ENCODE measurements at regions not wholly inside any gene's neighbourhood (a gene's known extent, or its start where the extent isn't known, plus 50 kb on each side); places are given as distances from the start of the nearest gene placed in this dataset.
"Not testable (repeated sequence)": the region's sequence is repeated elsewhere in the genome, so short reads cannot be mapped to it uniquely, and the experiment has no call there.

DNA sequence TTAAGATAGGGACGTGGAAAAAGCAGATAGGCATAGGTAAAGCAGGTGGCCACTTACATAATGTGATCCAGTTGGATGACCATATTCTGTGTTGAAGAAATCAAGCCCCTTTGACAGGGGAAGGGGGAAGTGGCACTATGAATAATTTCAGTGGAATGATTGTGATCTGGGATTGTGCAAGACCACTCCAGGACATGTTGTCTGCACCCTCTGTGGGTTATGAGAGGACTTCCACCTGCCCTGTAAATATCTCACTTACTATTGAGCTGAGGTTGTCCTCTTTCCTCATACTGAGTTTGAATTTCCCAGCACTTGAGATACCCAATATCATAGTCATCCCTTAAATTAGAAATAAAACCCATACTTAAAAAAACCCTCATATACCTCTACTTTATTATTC is 220.7 kb downstream of the IRS1 start:
- no peak for DNase-seq (ENCODE audit: low read depth)

DNA sequence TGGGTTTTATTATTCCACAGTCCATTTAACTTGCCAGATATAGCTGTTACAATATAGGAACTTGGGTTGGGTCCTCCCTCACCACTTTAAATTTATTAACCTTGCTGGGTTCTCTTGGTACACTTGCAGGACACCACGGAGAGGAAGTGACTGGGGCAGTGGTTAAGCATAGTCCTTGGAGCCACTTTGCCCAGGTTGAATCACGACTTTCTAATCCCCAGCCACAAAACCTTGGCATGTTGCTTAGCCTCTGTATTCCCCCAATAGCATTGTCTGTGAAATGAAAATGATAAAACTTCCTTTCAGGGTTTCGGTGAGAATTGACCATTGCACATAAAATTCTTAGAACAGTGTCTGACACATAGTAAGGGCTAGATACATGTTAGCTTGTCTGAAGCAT is 221.2 kb downstream of the IRS1 start:
- DNase-seq (ENCODE audit: low read depth), result no peak

DNA sequence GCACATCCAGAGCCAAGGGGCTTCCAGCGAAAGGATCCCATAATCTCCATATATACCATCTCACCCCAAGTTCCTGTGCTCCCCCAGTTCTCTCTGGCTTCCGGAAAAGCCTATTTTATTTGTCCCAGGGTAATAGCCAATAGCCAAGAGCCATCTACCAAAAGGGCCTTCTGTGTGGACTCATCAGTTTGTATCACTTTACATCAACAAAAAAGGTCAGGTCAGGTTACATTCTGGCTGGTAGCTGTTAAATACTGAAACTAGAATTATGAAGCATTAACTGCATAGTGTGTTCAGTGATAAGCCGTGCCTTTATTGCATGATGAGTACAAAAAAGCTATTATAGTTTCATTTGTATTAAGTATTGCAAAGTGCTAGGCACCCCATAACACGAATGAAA is 223.7 kb downstream of the IRS1 start:
- DNase-seq (ENCODE audit: low read depth), result no peak

DNA sequence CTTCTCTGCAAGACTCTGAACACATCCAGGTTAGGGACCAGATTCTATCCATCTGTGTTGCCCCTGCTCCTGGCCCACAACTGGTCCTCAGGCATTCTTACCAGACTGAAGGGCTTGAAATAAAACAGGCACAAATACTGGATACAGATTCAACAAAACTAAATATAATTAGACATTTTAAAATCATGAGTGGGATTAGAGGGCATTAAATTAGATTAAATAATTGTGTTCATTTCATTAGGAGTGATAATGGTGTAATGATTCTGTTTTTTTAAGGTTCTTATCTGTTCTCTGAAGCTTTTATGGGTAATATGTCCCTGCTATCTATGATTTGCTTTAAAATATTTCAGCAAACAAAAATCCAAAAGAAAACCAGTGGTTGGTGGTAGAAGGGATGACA is 226.5 kb downstream of the IRS1 start:
- no peak for DNase-seq (ENCODE audit: low read depth)

DNA sequence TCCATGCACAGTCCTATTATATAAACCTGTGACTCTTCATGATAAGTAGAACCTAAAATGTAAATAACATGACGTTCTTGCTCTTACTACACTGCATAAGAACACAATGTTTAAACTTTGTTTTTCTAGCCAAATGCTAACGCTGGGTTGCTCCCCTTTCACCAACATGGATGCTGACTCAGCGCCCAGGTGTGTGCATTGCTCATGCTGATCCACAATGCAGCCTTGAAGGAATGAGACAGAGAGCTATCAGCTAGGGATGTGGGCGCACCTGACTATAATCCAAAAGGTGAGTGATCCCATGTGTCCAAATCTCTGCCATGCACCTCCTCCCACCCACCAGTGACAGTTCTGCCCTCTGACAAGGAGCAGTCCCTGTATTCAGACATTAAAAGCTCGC is 235.0 kb downstream of the IRS1 start:
- no peak for DNase-seq (ENCODE audit: low read depth)

DNA sequence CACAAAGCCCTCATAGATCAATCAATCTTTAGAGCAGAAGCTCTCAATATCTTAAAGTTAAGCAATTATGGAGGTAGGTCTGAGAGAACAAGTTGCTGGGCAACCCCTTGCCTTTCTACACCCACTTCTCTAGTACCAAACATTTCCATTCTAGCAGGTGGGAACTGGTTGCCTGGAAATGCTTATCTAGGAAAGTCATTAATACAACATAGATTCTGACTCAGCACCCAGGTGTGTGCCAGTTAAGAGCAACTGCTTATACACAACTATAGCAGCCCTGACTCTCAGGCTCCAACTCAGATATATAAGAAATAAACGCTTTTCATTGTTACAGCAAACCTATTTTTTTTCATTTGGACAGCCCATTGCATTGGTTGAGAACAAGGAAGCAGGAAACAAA is 237.7 kb downstream of the IRS1 start:
- no peak for DNase-seq (ENCODE audit: low read depth)

DNA sequence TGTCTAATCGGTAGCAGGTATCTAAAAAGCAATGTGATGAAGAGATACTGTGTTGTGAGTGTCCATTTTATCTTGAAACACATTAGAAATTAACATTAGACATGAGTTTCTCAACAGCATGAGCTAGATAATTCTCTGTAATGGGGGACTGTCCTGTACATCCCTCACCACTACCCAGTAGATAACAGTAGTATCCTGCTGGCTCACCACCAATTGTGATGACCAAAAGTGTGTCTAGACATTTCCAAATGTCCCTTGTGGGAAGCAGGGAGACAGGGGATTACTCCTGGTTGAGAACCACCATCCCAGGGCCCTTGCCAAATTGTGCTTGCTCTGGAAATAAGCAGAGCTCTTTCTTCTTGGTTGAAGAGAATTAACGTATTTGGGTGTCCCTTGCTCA is 239.3 kb downstream of the IRS1 start:
- DNase-seq (ENCODE audit: low read depth), result no peak

DNA sequence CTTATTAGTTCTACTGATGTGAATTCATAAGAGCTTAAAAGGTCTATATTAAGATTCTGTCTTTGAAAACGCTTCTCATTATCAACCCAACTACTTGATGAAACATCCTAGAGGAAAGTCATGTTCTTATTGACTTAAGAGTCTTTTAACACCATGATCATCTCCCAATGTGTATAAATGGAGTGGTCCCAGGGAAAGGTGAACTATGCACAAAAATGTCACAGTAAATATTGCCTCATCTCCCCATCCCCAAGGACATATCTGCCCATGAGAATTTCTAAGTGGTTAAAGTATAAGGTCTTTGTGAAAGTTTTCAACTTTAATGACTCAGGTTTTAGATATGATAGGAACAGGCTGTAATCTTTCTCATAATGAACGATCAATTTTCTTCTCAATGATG is 240.1 kb downstream of the IRS1 start:
- DNase-seq (ENCODE audit: low read depth), result no peak

DNA sequence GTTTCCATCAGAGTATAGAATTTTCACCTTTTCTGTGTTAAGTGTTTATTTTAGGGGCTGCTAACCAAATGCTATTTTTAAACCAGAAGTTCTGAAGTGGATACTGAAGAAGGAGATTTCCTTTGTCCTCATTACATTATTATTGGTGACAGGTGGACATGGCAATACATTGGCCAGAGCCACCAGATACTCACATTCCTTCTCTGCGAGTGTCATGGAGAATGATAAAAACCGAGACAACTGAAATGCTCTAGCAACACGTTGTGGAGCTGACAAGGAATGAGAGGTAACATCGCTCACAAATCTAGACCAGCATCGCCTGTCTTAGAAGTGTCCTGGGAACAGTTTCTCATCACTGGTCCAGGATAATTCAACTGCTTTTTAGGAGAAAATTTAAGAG is 241.2 kb downstream of the IRS1 start:
- no peak for DNase-seq (ENCODE audit: low read depth)

DNA sequence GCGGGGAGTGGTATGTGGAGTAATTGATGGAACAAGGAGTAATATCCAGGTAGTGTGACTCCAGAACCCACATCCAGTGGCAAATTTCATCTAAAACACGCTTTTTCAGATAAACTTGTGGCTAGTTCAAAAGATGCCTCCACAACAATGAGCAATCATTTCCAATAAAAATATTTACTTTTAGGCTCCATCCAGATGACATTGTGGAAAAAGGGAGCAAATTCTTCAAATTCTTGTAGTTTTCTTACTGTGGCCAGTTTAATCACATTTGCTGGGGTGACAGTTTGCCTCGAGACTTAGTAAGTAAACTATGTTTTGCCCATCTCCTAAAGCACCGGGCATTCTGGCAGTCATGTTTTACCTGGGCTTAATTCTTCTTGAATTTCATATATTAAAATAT is 243.6 kb downstream of the IRS1 start:
- no peak for DNase-seq (ENCODE audit: low read depth)

DNA sequence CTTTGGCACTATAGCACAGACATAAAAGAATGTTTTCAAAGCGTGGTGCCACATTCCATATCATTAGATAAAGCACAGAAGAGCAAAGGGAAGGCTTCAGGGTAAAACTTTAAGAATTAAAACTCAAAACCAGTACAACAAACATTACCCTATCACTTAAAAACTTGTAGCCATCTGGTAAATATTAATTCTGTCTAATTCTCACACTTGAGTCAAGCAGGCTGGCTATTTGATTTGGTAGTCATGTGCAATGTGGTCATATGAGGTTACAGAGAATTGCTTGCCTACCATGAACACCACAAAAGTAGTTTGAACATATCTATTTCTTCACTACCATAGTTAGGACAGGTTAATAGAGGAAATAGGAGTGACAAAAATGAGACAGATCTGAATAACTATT is 244.9 kb downstream of the IRS1 start:
- DNase-seq (ENCODE audit: low read depth), result no peak

DNA sequence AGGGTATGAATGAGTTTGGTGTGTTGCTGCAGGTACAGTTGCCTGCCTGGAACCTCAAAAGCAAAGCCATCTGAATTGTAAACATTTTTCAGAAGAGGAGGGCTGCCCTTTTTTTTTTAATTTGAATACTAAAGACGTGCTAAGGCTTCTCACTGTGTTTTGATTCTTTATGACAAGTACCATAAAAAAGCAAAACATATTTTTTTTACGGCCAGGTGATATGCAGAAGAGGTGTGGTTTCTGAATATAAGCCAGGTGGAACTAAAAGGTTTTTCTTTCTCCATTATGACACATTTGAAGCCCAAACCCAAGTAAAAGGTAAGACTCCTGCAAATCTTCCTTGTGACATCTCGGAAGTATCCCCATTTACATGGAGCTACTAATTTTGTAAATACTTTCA is 246.3 kb downstream of the IRS1 start:
- no peak for DNase-seq (ENCODE audit: low read depth)

DNA sequence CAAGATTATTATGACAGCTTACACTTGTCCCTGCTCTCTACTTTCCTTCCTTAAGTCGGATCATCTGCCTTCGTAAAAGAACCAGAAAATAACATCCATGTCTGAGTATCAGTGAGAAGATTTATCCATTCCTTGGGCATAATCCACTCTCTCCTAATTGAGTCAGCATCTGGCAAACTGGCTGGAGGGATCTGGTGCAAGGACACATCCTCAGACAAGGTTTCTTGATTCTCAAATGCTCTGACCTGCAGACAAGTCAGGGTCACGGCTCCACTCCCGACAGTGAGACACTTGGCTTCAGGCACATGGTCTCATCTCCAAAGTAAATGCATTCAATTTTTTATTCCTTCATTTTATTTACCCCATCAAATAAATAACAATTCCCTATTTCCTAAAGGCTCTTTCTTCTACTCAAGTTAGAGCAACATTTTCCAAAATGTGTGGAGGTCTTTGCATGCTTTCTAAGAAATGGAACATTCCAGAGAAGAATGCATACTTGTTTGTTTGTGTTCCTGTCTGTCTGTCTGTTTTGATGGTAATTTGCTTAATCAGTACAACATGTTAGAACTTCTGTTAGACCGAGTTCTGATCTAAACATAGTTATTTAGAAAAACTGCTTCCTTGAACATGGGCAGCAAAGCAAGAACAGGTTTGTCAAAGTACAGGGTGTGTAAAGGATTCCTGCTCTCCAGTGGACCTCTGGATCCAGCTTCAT is 246.9 kb downstream of the IRS1 start:
- no peak for DNase-seq (ENCODE audit: low read depth)

DNA sequence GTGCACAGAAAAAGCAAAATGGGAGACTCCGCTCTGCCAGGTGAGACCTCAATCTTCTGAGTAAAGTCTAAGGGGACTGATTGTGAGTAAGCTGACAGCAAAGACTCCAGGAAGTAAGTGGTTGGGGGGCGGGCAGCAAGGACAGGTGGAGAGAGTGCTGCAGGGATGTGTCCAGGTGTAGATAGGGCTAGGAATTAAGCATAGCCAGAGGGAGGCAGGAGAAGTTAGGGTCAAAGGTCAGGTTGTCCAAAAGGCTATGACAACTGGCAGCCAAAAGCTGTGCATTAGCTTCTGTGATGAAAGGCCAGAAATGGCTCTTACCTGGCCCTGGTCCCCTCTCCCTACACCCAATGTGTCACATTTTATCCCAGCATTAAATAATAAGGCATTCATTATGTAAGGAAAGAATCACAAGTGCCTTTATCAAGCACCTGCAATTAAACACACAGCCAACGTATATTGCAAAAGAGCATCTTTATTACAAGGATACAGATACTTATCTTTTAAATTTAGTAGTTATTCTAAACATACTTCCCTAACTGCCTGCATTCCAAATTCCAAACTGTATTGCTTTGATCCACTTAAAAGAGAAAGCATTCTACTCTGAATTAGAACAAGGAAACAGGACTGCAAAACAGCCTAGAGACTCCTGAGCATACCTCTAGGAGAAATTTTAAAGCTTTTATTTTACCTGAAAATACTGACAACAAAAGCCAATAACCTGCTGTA is 247.9 kb downstream of the IRS1 start:
- no peak for DNase-seq (ENCODE audit: low read depth)

DNA sequence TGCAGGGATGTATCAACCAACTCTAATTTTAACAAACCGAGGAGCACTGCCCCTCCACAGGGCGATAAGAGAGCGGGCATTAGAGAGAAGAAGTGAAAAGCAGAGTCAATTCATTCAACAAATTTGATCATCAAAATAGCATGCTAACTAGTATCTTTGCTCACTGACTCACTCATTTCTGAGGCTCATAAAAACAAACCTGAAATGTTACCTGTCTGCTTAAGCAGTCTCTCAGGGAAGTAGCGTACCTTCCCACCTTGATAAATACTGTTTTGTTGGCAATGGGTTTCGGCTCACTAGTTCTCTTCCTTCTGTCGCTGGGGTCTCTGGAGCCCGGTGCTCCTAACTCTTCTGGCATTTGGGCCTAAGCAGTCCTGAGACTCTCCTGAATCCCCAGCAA is 248.8 kb downstream of the IRS1 start:
- DNase-seq (ENCODE audit: low read depth), result no peak

DNA sequence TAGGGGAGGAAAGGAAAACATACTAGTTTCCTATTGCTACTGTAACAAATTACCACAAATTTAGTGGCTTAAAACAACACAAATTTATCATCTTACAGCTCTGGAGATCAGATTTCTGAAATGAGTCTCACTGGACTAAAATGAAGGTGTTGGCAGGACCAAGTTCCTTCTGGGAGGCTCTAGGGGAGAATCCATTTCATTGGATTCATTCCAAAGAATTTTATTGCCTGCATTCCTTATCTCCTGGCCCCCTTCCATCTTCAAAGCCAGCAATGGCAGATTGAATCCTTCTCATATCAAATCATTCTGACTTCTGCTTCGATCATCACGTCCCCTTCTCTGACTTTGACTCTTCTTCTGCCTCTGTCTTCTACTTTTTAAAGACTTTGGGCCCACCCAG is 250.9 kb downstream of the IRS1 start:
- DNase-seq (ENCODE audit: low read depth), result no peak

DNA sequence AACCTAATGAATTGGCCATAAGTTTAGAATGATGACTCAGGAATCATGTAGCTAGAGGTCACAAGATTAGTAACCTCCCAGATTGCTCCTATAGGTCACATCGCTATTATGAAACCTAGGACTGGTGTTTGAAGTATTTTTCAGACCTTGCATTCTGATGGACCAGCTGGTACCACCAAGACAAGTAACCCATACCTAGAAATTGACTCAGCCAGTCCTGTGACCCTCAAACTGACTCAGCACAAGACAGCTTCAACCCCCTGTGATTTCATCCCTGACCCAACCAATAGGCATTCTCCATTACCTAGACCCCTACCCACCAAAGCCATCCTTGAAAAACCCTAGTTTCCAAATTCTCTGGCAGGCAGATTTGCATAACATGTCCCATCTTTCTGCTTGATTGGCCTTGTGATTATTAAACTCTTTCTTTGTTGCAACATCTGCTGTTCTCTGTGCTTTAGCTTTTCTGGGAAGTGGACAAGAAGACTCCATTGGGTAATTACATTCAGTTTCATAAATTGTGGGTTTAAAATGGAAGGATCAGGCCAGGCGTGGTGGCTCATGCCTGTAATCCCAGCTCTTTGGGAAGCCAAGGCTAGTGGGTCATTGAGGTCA is 254.9 kb downstream of the IRS1 start:
- no peak for DNase-seq (ENCODE audit: low read depth)

DNA sequence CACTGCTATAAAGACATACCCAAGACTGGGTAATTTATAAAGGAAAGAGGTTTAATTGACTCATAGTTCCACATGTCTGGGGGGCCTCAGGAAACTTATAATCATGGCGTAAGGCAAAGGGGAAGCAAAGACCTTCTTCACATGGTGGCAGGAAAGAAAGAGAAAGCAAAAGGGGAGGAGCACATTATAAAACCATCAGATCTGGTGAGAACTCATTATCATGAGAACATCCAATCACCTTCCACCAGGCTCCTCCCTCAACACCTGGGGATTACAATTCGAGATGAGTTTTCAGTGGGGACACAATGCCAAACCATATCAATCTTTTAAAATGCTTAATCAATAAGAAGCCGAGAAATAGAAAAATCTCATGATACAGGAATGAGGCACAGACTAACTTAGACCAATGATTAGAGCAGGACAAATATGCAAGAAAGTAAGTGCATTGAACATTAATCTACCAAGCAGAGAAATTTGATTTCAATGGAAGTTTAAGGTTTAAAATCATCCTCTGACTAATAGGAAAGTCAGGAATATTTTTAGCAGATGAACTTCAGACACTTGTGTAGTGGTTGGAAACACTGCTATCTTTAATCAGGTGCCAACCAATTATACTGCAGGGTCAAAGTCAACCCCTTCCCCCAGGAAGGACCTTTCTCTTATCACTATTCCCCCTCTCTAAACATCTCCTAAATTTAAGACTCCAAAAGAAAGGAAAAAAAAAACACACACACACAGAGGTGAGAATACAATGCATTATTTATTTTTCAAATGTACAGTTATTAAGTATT is 259.2 kb downstream of the IRS1 start:
- DNase-seq (ENCODE audit: low read depth), result no peak

DNA sequence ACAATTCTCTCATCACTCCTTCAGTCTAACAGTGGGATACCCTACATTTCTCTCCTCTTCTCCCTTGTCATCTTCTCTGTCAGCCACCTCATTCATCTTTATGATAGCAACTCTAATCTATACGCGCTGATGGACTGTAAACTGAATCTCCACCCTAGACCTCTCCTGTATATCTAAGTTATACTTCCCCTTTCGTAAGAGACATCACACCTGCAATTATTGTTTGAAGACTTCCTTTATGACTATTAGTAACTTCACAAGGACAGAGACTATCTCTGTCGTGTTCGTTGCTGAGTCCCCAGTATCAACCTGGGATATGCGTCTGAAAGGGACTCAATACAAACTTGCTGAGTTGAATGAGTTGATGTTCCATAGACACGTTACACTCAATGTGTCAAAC is 263.2 kb downstream of the IRS1 start:
- no peak for DNase-seq (ENCODE audit: low read depth)

DNA sequence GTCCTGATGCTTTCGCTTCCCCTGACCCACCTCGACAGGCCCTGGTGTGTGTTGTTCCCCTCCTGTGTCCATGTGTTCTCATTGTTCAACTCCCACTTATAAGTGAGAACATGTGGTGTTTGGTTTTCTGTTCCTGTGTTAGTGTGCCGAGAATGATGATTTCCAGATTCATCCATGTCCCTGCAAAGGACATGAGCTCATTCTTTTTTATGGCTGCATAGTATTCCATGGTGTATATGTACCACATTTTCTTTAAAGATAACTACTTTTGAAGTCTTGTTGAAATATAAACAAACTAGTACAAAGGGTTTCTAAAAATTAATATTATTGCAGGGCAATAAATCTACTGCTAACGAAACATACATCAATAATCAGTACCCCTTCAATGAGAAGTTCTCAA is 266.6 kb downstream of the IRS1 start:
- DNase-seq (ENCODE audit: low read depth), result not testable (repeated sequence)

DNA sequence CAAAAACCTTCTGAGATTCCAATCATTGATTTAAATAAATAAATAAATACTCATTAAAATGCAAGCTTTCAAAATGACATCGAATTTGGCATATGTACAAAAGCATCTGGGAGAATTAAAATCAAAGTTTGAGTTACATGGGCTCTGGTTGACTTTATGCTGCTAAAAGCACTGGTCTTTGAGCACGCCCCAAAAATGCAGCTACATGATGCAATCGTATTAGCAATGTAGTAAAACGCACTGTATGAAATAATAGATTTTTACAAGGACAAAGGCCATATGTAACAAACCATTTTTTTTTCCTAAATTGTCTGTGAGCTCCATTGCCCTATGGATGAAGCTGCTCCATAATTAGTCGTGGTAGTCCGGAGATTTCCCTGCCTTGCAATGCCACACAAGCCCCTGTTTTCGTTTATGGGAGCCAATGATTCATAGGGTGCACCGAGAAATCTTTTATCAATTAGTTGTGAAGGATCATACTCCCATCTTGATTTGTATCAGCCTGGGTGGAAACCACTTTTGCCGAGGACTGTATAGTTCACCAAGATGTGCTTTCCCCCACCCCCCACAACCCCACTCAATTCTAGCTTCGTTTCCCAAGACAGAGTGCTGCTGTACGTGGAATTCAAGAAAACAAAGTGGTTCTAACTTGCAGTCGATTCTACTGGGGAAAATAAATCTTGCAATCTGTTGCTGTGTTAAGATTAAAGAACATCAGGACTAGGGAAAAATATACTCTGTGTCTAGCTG is 268.4 kb downstream of the IRS1 start:
- no peak for DNase-seq (ENCODE audit: low read depth)

DNA sequence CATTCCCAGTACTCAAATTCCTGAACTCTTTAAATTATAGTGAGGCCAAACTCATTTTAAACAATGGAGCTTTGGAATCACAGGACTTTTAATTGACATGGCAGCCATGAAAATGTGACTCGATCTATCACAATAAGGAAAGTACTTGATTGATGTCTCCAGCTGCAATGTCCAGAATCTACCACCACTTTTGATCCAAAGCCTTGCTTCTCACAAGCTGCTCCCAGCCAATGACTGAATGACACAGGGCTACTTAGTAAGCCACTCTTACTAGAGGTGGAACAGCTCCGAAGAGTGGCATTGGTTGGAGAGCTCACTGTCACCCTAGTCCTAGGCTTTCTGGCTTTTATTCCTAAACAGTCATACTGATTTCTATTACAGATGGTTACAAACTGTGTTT is 270.1 kb downstream of the IRS1 start:
- no peak for DNase-seq (ENCODE audit: low read depth)
